NCI-H146 treated with DMSO at 0.1 percent for 48 hours (cell line): ENCODE measurements at regions not wholly inside any gene's neighbourhood (a gene's known extent, or its start where the extent isn't known, plus 50 kb on each side); places are given as distances from the start of the nearest gene placed in this dataset.
"Not testable (repeated sequence)": the region's sequence is repeated elsewhere in the genome, so short reads cannot be mapped to it uniquely, and the experiment has no call there.

ENCODE experiments used
- DNase-seq: peaks from one replicate; lab custom pipeline; 2025; ENCODE audit not compliant: unreplicated experiment; lab: John Stamatoyannopoulos, UW

DNA sequence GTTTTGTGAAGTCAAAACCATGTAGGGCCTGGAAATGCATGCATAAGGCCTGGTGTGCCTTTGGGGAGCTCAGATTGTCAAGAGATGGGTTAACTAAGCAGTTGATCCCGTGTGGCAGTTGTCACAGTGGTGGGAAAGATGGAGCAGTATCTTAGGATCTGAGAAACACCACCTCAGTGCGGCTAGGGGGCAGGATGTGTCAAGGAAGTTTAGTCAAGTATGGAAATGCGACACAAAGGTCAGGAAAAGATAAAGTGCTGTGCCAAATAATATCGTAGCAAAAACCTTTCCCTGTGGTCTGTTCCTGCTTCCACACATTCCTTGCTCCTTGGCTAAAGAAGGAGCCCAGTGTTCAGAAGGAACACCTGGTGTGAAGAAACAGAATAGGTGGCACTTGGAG, 396.4 kb downstream of the EDEM1 start:
- no peak for DNase-seq

DNA sequence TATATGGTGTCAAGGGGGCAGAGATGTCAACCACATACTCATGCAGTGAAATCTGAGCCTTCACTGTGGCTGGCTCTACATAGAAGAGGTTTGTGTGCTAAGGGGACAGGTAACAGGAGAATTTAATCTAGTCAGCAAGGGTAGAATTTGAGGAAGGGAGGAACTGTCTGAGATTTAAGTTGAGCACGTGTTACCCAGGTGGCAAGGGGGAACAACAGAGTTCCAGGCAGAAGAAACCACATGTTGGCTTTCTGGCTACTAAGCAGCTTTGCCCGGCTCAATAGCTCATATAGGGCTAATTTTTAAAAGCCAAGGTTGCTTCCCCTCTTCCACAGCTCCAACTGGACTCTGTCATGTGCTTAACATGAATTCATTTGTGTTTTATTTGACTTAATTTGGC, 397.6 kb downstream of the EDEM1 start:
- DNase-seq: no peak

DNA sequence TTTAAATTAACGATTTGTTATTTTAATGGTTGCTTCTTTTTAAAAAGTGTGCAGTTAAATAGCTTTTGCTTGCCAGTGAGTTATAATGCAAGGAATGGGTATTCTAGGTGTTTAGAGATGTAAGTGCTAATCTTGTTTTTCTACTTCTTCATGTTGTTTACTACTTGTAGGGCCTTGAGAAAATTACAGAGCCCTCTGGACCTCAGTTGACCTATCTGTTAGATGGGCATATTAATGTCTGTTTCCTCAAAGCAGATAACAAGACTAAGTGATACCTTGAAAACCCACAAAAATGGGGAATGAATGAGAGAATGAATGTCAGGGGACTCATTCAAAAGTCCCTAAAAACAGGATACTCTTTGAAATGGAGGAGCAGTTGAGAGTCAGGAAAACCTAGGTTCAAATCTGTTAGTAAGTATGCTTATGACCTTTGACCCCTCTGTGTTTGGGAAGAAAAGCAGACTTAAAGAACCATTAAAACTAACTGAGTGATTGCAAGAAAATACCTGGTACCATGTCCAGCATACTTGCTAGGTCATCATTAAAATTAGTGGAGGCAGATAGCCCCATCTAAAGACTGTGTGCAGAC, 419.5 kb downstream of the EDEM1 start:
- DNase-seq: no peak

DNA sequence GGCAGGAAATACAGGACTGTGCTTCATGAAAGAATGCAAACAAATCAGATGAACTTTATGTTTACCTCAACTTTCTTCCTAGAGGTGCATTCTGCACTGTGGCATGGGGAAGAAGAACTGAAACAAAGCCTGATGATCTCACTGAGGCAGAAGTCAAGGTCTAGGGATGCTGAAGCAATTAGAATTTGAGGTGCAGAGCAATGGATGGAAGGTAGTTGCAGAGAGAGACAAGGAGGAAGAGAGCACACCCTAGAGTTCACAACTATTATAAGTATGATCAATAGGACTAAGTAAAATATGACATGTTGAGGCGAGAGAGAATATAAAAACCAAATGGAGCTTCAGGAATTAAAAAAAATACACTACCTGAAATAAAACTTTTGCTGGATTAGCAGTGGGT, 420.1 kb downstream of the EDEM1 start:
- no peak for DNase-seq

DNA sequence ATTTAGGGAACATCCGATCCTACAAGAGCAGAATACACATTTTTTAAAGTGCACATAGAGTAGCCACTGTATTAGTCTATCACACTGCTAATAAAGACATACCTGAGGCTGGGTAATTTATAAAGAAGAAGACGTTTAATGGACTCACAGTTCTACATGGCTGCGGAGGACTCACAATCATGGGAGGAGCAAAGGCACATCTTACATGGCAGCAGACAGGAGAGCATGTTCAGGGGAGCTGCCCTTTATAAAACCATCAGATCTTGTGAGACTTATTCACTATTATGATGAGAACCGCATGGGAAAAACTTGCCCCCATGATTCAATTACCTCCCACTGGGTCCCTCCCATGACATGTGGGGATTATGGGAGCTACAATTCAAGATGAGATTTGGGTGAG, 421.5 kb downstream of the EDEM1 start:
- not testable (repeated sequence) for DNase-seq

DNA sequence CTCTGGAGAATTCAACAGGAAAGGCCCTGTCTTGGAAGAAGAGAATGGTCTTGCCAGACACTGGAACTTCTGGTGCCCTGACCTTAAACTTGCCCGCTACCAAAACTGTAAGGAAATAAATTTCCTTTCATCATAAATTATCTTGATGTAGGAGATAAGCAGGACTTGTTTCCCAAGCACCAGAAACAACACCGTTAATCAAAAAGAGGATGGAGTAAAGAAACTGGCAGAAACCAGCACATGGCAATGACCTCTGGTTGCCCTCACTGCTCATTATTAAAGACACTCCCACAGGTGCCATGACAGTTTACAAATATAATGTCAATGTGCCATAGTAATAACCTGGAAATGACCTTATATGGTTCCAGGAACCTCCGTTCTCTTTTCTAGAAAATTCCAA, 426.1 kb downstream of the EDEM1 start:
- DNase-seq: no peak

DNA sequence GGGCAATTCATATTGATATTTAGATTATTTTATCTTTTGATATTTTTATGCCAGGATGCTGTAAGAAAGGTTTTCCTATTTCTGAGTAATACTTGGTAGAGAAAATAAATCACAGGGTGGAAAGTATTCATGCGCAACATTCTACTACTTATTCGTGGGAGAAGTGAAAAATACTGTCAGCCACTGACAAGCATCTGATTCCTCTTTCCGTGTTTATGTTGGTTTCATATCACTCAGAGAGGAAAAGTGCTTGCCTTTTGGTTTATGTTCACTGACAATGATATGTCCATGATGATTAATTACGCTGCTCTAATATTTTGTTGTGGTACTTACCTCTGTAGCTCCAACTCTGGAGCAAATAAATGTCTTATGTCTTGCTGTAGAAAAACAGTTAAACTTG, 429.4 kb downstream of the EDEM1 start:
- DNase-seq: no peak

DNA sequence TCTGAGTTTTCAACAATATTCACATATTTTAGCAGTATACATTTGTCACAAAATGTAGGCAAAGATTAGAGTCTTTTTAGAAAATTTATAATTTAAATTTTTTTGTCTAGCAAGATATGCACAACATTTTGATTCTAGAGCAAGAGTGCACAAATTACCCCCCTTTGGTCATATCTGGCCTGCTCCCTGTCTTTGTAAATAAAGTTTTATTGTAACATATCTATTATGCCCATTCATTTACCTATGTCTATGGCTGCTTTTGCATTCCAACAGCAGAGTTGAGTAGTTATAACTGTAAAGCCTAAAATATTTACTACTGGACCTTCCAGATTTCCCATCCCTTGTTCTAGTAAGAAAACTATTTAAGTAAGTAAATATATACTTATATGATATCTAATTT, 430.7 kb downstream of the EDEM1 start:
- no peak for DNase-seq

DNA sequence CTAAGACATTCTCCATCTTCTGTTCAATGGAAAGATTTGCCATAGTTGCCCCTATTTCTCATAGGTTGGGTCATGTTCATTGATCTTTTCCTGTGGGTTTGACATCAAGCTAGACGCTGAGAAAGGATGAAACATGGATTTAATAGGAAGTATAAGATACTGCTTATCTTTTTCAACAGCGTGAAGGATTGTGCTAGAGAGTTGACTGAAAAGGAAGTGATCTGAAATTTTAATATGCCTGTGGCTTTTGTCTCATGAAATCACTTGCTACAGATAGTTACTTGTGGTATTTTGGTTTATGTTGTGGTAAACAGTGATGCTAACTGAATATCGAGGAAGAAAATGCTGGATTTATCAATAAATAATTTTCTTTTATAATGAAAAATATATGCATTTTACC, 442.9 kb downstream of the EDEM1 start:
- DNase-seq: no peak

DNA sequence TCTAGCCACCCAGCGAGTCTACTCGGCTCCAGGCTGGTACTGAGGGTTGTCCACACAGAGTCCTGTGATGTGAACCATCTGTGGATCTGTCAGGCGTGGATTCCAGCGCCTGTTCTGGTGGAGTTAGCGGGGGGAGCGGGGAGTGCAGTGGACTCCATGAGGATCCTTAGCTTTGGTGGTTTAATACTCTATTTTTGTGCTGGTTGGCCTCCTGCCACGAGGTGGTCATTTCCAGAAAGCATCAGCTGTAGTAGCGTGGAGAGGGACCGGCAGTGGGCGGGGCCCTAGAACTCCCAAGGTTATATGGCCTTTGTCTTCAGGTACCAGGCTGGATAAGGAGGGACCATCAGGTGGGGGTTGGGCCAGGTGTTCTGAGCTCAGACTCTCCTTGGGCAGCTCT, 446.5 kb downstream of the EDEM1 start:
- DNase-seq: no peak

DNA sequence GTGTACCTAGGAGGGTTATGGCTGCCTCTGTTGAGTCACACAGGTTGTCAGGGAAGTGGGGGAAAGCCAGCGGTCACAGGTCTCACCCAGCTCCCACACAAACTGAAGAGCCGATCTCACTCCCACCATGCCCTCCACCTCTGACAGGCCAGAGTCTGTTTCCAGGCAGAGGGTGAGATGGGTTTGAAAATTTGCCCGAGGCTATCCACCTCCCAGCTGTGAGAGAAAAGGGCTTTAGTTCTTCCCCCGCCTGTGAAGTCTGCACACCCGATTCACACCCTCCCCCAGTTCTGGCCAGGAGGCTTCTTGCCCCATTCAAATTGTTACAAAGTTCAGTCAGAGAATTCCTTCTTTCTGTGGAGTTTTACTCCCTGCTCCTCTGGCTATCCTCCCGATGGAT, 446.9 kb downstream of the EDEM1 start:
- no peak for DNase-seq

DNA sequence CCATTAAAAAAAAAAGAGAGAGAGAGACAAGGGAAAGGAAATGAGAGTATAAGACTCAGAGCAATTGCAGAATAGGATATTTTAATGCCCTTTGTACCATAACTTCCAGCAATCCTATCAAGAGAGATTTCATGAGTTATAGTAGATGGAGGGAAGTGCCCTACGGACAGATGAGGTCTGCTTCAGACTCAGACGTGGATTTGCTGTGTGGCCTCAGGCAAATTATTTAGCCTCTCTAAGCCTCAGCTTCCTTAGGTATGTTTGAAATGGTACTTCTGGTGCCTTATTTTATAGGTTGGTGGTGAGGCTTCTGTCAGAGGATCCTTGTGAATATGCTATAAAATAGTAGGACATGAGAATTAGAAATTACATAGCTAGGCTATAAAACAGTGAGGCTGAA, 448.2 kb downstream of the EDEM1 start:
- DNase-seq: no peak

DNA sequence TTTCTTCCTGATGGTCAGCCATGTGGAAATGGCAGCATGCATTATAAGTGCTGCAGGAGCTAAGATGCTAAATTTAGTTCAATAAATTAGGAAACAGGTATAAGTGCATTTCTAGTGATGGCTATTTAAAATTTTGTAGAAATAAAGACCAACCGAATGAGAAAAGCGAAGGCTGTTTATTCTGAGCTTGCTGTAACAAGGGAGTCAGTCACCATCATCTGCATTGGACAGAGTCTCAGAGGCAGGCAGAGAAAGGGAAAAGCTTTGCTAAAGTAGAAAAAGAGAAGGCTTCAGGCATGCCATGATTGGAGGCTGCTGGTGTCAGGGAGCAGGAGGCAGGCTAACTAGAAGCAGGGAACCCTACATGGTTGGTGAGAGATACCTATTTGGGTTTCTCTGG, 451.0 kb downstream of the EDEM1 start:
- no peak for DNase-seq

DNA sequence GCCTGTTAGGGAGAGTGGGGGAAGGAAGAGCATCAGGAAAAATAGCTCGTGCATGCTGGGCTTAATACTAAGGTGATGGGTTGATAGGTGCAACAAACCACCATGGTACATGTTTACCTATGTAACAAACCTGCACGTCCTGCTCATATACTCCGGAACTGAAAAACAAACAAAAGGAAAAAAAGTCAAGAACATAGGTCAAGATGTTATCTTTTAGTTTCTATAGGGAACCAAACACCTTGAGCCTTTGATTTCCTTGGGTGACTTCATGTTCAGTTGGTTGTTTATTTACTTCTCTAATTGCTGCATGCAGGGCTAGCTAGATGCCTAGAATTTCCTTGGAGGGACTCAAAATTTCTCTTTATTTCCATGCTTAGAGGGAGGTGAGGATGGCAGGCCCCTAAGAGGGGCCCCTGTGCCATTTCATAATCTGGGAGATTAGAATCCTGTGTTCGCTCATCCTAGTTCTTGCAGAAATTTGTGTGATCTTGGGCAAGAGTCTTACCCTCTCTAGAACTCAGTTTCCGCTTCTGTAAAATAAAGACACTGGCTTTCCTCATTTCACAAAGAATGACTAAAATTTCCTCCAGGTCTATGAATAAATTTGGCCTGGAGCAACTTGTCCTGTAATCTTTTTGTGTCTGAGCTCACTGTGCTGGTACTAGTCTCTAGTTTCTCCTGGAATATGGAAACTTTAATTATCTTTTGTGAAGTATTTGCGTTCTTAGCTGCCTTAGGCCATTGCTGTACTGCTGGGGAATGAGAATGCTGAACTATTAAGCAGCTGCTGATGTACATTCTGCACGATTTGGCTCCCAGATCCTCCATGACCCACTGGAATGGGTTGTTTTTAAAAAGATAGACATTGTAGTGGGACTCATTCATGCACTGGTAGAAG, 457.5 kb downstream of the EDEM1 start:
- DNase-seq: no peak

DNA sequence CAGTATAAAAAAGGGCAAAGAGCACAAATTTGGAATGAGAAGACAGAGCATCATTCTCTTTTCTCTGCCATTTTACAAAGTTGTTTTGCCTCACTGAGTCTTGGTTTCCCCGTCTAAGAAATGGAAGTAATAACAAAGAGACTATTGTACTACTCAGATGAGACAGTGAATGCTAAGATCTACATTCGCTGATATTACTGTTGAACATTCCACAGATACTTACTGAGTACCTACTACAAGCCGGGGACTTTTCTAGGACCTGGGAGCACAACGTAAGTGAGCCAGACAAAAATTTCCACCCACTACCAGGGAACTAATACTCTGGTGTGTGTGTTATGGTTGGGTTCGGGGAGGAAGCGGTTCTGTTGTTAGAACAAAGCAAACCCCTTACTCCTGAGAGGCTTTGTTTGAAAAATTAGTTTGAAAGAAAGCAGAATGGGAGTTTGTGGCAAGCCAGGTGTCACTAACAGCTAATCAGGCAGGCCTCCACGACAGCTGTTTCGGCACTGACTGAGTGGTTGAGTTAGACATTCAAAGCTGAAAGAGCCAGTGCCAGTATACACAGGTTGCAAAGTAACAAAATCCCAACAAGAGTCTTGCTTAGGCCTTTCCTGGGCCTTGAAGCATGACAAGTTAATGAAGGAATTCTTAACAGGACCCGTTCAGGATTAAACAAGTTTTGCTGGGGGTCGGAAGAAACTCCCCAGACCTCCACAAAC, 458.3 kb downstream of the EDEM1 start:
- no peak for DNase-seq

DNA sequence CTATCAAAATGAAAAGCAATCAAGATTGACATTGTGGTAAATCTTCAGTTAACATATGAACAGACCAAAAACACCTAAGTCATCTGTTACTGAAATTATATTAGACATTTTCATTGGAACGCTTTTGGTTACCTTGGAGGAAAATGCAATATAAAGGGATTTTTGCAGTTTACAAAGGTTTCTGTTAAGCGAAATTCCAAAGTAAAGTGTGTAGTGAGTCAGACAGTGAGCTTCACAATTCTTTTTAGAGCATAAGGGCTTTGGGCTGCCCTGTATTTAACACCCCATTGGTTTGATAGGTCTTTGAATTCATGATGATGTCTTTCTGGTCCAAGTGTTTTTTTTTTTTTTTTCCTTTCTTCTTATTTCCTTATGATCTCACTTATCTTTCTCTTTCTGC, 462.8 kb downstream of the EDEM1 start:
- no peak for DNase-seq

DNA sequence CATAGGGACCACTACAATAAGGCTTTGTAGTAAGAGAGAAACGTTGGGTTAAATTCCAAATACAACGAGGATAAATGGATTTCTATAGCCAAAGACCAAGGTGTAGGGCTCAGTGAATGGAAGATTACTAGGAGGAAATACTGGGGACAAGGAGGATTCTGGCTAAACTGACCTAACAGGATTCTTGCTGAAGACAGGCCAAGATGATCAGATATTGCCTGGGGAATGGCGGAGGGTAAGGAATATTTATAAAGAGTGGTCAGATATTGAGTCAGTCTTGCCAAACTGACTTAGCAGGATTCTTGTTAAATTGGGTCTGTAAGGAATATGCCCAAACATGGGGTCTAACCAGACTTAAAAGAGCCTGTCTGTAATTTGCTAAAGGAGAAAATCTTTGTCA, 463.8 kb downstream of the EDEM1 start:
- no peak for DNase-seq

DNA sequence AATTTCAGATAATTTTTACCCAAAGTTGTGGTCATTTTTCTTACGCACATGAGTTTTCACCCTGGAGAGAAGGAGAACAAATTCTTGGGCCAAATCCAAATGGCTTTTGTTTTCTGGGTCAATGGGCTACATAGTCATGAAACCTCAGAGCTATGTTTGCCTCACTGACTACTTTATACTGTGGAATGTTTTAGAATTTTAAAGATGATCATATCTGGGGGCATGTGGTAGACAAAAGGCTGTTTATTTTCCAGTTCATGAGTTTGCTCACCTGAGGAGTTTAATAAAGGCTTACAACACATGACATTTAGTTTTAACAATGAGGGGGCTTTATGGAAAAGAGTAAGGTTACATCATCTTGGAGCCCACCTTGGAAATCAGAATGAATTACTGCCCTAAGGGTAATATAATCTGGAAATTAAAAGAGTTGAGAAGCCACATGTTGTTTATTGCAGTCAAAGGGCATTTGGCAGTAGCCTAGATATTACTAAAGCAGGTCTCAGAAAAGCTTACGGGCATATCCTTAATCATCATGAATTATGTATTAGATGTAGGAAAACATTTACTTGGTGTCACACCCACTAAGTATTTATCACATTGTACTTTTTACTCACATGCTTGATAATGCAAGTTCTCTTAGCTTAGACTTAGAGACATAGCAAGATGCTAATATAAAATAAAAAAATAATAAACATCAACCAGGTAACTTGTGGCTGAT, 466.1 kb downstream of the EDEM1 start:
- DNase-seq: no peak

DNA sequence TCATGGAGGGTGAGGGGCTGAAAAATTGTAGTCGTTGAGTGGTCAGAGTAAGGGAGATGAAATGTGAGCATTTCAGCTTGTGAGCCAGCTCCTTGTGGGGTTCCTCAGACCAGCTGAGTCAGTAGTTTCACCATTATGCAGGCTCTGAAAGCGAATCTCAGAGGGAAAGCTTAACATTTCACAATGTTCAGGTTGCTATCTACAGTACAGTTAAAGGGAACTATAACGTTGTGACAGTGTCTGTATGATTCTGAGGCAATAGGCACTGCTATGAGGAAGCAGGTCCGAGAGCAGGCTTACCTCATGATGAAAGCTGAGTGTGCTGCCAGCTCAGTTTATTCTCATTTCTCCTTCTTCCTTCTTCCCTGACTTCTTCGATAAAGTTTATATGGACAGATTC, 469.6 kb downstream of the EDEM1 start:
- no peak for DNase-seq

DNA sequence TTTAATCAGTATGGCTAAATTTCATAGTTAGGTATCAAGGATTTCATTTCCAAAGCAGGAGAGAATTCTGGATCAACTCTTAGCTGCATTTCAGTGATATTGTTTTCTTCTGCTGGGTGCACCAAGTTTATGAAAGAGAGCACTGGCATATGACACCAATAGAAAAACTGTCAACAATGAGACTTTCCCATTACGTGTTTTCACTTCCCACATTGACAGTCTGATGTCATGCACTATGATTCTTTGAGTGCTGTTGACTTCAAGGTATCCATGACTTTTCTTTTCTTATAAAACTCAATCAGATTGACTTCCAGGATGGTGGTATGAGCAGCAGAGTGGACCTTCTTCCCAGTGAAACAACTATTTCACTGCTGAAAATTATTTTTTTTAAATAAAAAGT, 476.1 kb downstream of the EDEM1 start:
- DNase-seq: no peak

DNA sequence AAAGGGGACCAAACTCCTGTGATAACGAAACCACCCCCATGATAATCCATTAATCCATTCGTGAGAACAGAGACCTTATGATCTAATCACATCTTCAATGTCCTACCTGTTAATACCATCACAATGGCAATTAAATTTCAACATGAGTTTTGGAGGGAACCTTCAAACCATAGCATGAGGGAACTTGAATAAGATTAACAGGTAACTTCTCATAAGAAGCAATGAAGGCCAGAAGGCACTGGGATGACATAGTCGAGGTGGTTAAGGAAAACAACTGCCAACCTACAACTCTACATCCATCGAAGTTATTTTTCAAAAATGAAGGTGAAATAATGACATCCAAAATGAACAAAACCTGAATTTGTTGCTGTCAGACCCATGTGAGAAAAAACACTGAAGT, 478.9 kb downstream of the EDEM1 start:
- DNase-seq: no peak

DNA sequence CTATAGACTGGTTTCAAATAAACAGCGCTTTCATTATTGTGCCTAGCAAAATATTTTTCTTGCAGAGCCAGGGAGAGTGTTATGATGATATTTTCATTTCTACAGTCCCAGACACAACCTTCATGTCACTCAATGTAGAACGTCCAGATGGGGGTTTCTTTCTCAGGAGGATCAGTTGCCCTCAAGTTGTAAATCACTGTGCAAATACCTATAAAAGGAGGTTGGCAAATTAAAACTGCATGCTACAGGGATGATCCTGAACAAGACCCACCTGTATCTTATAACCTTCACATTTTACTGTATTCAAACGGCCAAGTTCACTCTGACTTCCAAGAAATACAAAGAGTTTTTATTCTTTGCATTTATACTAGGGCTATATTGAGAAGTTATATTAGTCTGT, 486.0 kb downstream of the EDEM1 start:
- DNase-seq: no peak
